GM19025 (cell line): ENCODE measurements at regions not wholly inside any gene's neighbourhood (a gene's known extent, or its start where the extent isn't known, plus 50 kb on each side); places are given as distances from the start of the nearest gene placed in this dataset.

Source experiments
- ATAC-seq: cut with Tn5 transposase; IDR thresholded peaks from one replicate; pipeline ENCODE4 v1.9.1; 2021; ENCODE audit warnings: mild to moderate bottlenecking, low read depth, moderate library complexity; ENCODE audit not compliant: unreplicated experiment

DNA sequence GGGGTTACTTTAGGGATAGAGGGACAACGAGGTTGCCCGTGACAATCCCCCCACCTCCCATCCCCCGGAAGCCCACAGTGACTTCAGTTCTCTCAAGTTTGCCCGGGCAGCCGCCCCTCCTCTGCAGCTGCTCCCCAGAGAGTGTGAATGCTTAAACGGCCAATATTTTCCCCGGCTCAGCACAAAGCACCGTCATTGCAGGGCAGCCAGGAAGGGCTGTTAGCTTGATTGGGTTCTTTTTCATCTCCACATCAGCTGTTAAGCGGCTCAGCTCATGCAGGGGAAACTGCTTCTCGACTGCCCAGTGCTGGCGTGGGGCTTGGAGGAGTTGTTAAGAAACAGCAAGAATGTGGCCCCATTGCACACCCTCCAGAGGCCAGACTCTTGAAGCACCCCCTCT, 120.5 kb upstream of the NCOR2 start:
- no peak for ATAC-seq

DNA sequence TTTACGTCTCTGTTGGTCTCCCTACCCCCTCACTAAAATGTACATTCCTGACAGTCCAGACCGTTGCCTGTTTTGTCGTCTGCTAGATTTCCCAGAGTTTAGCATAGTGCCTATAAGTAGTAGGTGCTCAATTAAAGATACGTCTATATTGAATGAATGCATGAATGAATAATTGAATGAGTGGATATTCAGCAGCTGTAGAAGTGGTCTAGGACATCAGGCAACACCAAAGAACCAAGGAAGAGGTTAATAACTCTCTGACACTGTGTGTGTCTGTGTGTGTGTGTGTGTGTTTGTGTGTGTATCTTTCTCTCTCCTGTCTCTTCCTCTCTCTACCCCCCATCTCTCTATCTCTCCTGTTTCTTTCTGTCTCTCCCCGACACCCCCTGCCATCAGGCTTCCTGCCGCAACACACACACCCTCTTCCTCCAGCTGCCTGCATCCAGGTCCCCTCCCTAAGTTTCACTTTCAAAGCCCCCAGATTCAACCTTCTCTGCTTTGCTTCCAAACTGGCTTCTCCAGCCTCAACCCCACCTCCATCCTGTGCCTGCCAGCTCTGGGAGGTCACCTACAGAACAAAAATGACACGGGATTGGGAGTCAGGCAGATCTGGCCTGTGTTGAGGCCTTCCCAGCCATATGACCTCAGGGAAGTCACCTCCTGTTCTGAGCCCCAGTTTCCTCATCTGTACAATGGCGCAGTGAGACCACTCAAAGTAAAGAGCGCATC, 119.9 kb upstream of the NCOR2 start:
- ATAC-seq, result no peak

DNA sequence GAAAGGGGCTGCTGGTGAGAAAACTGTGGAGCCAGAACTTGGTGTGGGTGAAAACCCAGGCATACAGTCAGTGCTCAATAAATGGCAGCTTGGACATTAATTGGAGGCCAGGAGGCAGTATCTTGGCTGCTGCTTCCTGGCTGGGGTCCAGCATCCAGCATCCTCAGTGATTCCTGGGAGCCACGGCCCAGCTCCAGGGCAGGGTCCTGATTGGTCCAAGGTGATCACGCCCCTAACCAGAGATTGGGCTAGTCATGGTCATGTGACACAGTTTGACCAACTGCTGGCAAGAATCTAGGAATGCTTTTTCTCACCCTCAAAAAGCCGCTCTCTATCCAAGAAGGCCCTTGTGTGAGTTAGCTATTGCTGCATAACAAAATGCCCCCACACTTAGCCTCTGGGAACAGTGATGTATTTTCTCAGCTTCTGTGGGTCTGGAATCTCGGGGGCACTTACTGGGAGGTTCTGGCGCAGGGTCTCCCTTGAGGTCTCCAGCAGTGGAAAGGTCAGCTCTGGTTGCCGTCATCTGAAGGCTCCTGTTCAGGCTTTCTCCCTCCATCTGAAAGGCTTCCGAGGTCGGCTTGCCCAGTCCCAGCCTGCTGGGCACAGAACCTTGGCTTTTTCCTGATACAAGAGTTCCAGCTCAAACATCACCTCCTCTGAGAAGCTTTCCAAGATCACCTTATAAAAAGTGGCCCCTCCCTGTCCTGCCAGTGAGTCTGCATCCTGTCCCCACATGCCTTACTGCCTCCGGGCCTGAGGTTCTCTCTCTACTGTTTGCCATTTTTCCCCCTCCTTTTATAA, 119.2 kb upstream of the NCOR2 start:
- ATAC-seq, result no peak

DNA sequence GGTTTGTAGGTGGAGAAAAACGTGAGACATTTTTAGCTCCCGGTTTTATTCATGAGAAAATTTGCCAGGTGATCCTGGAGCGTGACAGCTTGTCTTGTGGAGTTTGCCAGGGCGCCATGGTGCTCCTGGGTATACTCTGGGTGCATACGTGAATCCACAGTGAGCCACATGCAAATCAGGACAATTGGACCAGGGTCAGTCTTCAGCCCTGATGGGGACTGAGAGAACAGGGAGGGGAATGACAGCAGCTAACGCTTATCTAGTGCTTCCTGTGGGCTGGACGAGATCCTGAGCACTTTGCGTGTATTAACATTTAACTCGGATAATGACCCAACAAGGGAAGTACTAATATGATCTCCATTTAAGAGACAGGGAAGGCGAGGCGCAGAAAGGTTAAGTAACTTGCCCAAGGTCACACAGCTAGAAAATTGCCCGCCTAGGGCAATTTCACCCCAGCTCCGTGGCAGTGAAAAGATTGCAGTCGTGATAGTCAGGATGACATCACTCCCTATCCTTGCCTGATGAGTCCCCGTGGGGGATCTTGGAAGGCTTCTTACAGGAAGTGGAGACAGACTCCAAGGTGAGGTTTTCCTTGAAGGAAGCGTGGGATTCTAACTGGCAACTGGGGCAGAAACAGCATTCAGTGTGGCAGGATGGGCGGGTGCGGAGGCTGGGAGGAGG, 118.4 kb upstream of the NCOR2 start:
- no peak for ATAC-seq

DNA sequence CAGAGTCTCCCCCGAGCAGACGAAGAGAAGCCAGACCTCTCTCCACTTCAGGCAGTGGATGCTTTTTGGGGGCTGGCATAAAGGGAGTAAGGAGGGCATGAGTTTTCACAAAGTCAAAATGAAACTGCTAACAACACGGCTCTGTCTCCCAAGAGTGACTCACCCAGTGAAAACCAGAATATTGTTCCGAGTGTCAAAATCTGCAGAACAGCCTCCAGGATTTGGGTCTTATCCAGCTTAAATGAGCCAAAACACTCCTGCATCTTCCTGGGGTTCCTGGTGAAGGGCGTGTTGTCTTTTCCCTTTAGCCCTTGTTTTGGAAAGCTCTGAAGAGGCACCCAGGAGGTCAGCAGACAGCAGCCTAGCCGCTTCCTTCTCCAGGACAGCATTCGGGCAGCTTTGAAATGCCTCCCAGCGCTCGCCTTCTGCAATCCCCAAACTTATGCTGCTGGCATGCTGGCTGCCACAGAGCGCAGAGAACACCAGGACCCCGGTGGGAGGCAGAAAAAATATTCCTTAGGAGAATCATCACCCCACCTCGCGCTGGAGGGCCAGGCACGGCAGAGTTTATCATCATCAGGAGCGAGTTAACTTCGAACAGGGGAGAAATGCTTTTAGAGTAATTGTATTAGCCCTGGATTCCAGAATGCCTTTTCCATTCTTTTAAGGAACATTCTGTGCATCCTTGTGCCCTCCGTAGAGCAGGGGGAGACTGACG, 117.7 kb upstream of the NCOR2 start:
- no peak for ATAC-seq

DNA sequence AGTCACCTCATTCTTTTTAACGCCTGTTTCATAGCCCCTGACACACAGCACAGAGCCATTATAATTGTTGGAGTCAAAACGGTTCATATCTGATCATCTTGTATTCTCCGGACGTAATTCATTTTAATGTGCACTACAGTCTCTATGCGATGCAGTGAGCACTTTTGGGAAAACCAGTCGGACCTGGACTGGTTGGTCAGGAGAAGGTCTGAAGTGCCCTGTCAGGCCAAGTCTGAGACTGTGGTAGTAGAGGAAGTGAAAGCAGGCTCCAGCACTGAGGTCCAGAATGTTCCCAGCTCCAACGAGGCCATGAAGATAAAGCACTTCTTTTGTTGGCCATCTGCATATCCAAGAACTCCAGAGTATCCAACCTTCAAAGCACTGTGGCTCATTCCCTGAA, 117.1 kb upstream of the NCOR2 start:
- ATAC-seq, result no peak

DNA sequence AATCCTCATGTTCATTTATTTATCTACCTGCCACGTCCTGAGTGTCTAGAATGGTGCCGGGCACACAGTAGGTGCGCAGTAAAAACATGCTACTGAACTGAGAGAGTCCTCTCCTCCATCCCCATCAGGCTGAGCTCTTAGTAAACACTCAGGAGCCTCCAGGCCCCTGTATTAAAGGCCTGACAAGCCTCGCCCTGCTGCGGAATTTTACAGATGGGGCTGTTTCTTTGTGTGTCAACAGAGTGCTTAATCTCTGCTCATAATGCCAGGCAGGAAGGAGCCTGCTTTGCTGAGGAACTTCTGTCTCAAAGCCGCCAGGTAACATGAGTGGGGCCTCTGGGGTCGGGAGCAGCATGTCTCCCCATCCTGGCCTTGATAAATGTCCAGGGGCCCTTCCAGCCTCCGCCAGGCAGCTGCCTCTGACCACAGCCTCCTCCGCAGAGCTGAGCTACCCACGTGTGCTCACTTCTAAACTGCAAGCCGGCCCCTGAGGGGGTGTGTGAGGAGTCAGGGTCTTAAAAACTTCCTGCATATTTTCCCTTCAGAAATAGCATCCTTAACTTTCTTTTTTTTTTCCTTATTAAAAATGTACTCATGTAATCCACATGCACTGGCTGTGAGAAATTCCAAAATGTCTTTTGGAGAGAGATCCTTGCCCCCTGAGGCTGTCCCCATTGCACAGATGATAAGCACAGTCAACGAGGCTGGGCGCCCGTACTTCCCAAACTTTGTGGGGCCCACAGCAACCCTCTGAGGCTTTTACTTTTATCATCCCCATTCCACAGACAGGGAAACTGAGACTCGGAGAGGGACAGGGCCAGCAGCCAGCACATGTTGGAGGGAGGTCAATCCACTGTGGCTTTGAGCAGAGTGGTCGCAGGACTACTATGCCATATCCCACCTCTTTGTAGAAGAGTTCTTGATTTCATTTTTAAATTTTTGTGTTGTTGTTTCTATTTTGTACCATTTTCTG, 116.0 kb upstream of the NCOR2 start:
- no peak for ATAC-seq

DNA sequence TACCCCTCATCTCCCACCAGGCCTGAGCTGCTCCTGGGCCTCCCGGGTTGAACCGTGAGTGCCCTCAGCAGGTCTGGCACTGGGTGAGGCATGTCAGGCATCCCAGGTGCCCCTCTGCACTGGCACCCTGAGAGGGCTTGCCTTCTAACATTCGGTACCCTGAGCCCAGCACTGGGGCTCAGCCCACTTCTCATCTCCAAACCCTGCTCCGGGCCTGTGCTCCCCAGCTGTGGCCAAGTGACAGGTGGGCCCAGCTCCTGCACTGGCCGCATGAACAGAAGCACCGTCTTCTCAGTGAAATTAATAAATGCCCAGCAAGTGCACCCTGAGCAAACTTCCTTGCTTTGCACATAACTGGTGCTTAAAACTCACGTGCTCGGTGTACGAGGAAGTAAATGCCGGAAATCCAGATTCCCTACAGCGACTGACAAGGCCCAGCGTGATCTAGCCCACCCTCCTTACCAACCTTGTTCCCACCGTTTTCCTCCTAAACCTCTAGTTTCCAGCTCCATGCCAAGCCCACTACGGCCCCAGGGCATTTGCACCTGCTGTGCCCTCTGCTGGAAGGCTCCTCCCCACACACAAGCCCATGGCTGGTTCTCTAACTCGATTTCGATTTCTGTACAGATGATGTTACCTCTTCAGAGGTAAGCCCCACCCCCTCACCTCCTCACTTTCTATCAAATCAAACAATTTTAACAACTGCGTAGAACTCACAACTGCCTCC, 115.2 kb upstream of the NCOR2 start:
- no peak for ATAC-seq

DNA sequence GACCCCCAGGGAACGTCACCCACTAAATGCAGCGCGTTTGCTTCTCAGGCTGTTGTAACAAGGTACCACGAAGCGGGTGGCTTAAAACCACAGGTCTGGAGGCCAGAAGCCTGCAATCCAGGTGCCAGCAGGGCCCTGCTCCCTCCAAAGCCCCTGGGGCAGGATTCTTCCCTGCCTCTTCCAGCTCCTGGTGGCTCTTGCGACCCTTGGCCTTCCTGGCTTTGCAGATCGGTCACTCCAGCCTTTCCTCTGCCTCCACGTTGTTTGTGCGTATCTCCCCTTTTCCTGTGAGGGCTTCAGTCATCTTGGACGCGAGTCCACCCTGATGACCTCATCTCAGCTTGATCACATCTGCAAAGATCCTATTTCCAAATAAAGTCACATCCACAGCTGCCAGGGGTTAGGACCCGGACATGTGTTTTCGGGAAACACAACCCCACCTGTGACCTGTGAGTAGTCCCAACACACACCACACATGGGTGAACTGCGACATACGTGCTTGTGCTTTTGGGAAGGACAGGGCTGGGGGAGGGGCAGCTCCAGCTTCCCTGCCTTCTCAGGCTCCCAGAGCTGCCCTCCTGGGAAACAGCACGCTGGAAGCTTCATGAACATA, 114.5 kb upstream of the NCOR2 start:
- no peak for ATAC-seq

DNA sequence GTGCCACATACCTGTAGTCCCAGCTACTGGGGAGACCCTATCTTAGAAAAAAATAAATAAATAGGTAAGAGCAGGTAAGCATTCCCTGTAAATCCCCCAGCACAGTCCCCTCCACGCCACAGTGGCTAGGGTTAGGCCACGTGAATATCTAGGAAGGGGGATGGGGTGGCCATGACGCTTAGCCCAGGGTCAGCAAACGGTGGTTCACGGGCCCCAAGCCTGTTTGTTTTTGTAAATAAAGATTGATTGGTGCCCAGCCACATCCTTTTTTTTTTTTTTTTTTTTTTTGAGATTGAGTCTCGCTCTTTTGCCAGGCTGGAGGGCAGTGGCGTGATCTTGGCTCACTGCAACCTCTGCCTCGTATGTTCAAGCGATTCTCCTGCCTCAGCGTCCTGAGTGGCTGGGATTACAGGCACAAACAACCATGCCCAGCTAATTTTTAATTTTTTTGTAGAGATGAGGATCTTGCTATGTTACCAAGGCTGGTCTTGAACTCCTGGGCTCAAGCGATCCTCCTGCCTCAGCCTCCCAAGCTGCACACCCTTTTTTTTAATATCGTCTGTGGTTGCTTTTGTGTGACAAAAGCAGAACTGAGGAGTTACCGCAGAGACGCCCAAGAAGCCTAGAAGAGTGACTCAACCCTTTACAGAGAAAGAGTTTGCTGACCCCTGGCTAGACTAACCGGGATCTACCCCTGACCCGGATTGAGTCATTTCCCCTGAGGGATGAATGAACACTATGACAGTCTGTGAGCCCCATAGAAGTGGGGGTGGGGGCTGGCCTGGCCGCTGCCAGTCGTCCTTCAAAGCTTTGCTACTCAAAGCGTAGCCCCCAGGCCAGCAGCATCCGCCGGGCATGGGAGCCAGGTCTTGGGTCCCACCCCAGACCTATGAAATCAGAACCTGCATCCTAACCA, 113.7 kb upstream of the NCOR2 start:
- no peak for ATAC-seq

DNA sequence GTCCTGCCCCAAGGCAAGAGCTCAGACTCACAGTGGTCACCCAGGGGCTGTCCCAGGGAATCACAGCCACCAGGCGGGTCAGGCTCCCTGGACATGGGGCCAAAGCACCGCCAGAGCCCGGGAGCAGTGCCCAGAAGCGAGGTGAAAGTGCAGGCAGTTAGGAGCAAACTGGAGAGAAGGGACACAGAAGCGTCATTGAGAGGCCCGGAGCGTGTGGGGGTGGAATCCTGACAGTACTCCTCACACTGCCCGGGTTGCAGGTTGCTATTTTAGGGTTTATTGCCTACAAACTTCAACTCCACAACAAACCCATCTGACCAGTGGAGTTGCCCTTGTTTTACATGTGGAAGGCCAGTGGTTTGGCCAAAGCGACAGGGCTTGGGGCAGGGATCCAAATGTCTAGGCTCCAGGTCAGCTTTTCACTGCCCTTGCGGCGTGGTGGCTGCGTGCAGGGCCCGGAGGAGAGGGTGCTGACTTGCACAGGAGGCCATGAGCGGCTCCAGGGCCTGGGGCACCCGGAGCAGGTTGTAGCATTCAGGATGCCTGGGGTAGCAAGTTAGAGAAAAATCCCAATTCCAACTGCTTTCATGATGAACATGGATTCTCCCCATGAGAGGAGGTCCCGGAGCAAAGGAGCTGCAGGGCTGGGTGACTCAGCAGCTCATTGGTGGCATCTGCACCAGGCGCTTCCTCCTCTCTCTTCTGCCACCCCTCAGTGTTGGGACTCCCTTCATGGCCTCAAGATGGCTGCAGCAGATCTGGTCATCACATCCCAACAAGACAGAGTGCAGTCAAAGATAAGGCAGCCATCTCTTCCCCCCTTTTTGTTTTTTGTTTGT, 112.3 kb upstream of the NCOR2 start:
- no peak for ATAC-seq

DNA sequence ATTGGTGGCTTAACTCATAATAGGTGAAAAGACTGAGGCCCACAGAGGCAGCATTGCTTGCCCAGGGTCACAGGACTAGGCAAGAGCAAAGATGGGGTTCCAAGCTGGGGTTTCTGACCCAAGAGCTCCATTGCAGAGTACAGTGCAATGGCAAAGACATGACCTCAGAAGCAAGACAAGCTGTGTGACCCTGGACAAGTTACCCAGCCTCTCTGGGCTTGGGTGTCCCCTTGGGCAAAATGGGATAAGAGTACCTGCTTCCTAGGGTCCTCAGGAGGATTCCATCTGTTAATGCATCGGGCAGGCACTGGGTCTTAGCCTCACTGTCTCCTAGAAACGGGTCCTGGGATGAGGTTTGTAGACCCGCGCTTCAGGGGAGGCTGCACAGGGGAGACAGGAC, 111.6 kb upstream of the NCOR2 start:
- no peak for ATAC-seq

DNA sequence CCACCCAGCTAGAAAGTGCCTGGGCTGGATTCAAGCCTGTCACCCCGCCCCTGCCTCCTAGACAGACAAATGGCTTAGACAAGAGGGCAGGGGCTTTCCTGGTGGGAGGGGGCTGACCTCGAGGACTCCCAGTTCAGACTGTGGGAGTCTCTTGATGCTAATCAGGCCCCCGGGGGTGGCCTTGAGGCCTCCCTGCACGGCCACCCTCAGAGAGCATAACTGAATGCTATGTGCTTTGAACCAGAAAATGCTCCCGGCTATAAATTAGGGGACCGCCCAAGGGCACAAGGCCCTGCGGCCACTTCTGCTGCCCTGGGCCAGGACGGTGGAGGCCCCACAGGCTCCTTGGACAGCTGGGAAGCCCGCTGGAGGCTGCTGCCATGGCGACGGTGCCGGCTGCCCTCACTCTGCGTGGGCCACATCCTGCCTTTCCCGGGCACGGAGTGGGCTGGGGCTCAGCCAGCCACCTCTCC, 111.0 kb upstream of the NCOR2 start:
- no peak for ATAC-seq

DNA sequence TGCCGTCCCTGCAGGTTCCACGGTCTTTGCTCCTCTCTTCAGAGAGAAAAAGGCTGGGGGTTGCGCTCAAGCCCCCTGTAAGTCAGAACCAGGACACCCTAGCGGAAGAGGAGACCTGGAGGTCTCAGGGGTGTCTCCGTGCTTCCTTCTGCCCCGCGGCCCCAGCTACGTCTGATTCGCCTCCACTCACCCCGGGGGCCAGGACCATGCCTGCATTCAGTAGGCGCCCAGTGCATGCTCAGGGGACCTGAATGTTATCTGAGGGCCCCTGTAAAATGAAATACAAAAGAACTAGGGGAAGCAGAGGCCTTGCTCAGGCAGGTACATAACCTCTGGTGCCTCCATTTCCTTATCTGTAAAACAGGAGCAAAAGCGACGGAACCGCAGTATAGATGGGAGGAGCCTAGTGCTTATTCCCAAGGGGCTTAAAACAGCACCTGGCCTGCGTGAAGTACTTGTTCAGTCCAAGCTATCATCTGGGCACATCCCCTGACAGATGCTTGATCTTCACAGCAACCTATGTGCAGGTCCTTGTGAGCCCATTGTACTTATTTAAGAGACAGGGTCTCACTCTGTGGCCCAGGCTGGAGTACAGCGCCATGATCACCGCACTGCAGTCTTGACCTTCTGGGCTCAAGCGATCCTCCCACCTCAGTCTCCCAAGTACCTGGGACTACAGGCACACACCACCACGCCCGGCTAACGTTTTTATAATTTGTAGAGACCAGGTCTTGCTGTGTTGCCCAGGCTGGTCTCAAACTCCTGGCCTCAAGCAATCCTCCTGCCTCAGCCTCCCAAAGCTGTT, 110.3 kb upstream of the NCOR2 start:
- ATAC-seq, result no peak

DNA sequence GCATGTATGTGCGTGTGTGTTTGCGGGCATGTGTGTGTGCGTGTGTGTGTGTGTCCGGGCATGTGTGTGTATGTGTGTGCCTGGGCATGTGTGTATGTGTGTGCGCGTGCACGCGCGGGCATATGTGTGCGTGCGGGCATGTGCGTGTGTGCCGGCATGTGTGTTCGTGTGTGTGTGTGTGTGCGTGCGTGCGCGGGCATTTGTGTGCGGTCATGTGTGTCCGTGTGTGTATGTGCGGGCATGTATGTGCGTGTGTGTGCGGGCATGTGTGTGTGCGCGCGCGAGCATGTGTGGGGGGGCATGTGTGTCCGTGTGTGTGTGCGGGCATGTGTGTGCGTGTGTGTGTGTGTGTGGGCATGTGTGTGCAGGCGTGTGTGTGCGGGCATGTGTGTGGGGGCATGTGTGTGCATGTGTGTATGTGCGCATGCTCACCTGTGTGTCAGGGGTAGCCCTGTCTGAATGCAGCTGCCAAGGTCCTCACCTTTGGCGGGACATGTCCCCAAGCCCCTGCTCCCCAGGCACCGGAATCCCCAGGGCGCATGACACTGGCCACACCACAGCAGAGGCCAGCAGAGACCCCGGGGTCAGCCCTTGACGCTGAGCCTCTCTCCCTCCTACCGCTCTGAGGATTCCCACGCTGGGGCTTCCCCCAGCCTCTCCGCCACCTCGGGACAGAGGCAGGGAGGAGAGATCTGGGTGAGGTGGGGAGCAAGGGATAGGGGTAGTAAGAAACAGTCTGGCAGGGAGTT, 109.5 kb upstream of the NCOR2 start:
- ATAC-seq, result no peak
